Vagina (tissue), 2 donors: ENCODE measurements at regions not wholly inside any gene's neighbourhood (a gene's known extent, or its start where the extent isn't known, plus 50 kb on each side); places are given as distances from the start of the nearest gene placed in this dataset.

Experiments used
- DNase-seq, 2 donors: peaks; one replicate each; pipeline ENCODE4 v3.0.0-alpha.2; 2017; ENCODE audit errors: extremely low spot score in 2 of 2
- H3K27ac ChIP-seq: fragments of 200-600 bp; sonication (generic); one replicate; pipeline ENCODE4 v1.5.1; 2019
- H3K27me3 ChIP-seq: fragments of 200-600 bp; sonication (generic); one replicate; pipeline ENCODE4 v1.5.1; 2019
- H3K36me3 ChIP-seq, 2 donors: fragments of 200-600 bp; sonication (generic); one replicate each; pipeline ENCODE4 v1.5.1; 2017 to 2019
- H3K4me1 ChIP-seq: fragments of 200-600 bp; sonication (generic); one replicate; pipeline ENCODE4 v1.5.1; 2019
- H3K4me3 ChIP-seq, 2 donors: fragments of 200-600 bp; sonication (generic); 1 replicate in 1 of 2; 2 replicates in 1 of 2; pipeline ENCODE4 v1.5.1; 2016 to 2019
- H3K9me3 ChIP-seq: fragments of 200-600 bp; sonication (generic); one replicate; pipeline ENCODE4 v1.5.1; 2019
- POLR2A ChIP-seq, 2 donors: fragments of 450-650 bp; IDR thresholded peaks; one replicate each; pipeline ENCODE4 v1.6.1; 2017; ENCODE audit warnings: antibody characterized with exemption in 2 of 2, mild to moderate bottlenecking in 2 of 2, moderate library complexity in 2 of 2
- POLR2AphosphoS5 ChIP-seq, 2 donors: sonication (generic); formaldehyde crosslinking; IDR thresholded peaks; one replicate each; pipeline ENCODE4 v1.9.0; 2017; ENCODE audit warnings: antibody characterized with exemption in 2 of 2, mild to moderate bottlenecking in 2 of 2, low read depth in 1 of 2; ENCODE audit not compliant: insufficient read depth in 1 of 2
- intact Hi-C: fragments of 100-400 bp; cut with DNase I; formaldehyde crosslinking; loops from one replicate; pipeline ENCODE4 v1.15.1; 2023
- TF ChIP-seq, protein P1 (sequence below), 3 experiments: fragments of 450-650 bp in 2 of 3; fragments of 200-600 bp in 1 of 3; sonication (generic) in 1 of 3; IDR thresholded peaks; one replicate each; pipeline ENCODE4 v1.5.1; 2017 to 2019; ENCODE audit warnings: antibody characterized with exemption in 3 of 3, mild to moderate bottlenecking in 2 of 3, moderate library complexity in 2 of 3

DNA sequence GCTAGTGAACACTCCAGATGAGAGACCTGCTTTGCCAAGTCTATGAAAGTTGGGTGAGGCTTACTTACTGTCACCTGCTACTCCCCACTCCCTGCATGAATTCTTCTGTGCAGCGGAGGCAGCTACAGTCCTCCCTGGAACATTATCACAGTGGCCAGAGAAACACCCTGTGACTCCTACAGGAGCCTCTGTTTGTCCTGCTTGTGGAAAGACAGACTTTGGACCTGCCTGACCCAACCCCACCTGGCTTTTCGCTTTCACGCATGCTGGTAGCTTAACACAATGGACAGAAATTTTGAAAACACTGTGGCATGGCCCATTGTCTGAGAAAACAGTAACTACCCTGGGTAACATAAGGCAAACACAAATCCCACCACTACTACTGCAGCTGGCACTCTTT lies 1565.5 kb upstream of the CADM2 start:
- H3K36me3 ChIP-seq = no peaks in the 10 kb centered on the region
- TF ChIP-seq, protein P1, sequence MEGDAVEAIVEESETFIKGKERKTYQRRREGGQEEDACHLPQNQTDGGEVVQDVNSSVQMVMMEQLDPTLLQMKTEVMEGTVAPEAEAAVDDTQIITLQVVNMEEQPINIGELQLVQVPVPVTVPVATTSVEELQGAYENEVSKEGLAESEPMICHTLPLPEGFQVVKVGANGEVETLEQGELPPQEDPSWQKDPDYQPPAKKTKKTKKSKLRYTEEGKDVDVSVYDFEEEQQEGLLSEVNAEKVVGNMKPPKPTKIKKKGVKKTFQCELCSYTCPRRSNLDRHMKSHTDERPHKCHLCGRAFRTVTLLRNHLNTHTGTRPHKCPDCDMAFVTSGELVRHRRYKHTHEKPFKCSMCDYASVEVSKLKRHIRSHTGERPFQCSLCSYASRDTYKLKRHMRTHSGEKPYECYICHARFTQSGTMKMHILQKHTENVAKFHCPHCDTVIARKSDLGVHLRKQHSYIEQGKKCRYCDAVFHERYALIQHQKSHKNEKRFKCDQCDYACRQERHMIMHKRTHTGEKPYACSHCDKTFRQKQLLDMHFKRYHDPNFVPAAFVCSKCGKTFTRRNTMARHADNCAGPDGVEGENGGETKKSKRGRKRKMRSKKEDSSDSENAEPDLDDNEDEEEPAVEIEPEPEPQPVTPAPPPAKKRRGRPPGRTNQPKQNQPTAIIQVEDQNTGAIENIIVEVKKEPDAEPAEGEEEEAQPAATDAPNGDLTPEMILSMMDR (IDR thresholded peaks at IDR 0.05) = no peak
- TF ChIP-seq POLR2AphosphoS5 (IDR thresholded peaks at IDR 0.05; ENCODE audit: insufficient read depth in 1 of 2, low read depth in 1 of 2) = no peak
- TF ChIP-seq POLR2A (IDR thresholded peaks at IDR 0.05) = no peak
- H3K9me3 ChIP-seq = peaks cover 5% of the 10 kb centered on the region
- H3K4me3 ChIP-seq = no peak overlapping the region
- intact Hi-C loops = no loop called here
- no peak for DNase-seq
- H3K27ac ChIP-seq = no peak overlapping the region
- H3K27me3 ChIP-seq = no peaks in the 10 kb centered on the region
- no peaks in the 10 kb centered on the region for H3K4me1 ChIP-seq

DNA sequence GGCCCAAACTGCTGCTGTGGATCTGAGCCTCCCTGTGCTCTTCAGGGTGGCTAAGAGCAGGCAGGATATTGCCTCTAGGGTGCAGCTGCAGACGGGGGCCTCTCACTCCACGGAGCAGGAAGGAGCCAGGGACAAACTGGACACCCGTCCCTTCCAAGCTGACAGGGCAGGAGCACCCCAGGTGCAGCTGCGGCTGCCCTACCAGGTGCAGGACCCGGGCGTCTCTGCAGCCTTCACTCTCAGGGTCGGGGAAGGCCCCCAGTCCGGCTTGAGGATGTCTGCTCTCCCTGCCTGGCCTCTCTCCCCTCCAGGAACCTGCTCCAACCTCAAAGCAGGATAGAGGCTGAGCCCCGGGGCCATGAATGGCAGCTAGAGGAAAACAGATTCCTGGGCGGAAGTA lies 1554.9 kb upstream of the CADM2 start:
- H3K27ac ChIP-seq = no peak overlapping the region
- no peaks in the 10 kb centered on the region for H3K4me1 ChIP-seq
- no peak overlapping the region for H3K4me3 ChIP-seq
- intact Hi-C loops = no loop called here
- TF ChIP-seq, protein P1 (IDR thresholded peaks at IDR 0.05) = no peak
- TF ChIP-seq POLR2A (IDR thresholded peaks at IDR 0.05) (no peak), POLR2AphosphoS5 (IDR thresholded peaks at IDR 0.05; ENCODE audit: insufficient read depth in 1 of 2, low read depth in 1 of 2) (no peak)
- H3K27me3 ChIP-seq = no peaks in the 10 kb centered on the region
- H3K36me3 ChIP-seq = no peaks in the 10 kb centered on the region
- no peak for DNase-seq
- H3K9me3 ChIP-seq = no peaks in the 10 kb centered on the region

DNA sequence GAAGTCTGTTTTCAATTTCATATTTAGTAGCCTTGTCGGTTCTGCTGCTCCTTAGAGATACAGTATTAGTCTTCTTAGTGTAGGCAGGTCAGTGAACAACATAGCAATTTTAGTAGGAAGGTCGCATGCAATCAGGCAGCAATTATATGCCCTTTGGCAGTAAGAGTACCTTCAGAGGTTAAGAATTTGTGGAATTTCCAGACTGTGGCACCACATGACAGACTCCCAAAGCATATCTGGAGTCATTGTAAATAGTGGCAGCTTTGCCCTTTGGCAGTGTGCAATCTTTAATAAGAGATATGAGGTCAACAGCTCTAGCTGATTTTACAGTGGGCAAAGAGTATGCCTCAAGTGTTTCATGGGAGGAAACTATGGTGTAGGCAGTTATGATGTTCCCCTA lies 1532.5 kb upstream of the CADM2 start:
- TF ChIP-seq POLR2A (IDR thresholded peaks at IDR 0.05) (no peak), POLR2AphosphoS5 (IDR thresholded peaks at IDR 0.05; ENCODE audit: insufficient read depth in 1 of 2, low read depth in 1 of 2) (no peak)
- TF ChIP-seq, protein P1 (IDR thresholded peaks at IDR 0.05) = no peak
- intact Hi-C loops = no loop called here
- no peaks in the 10 kb centered on the region for H3K27me3 ChIP-seq
- H3K4me3 ChIP-seq = no peak overlapping the region
- no peaks in the 10 kb centered on the region for H3K36me3 ChIP-seq
- no peak overlapping the region for H3K27ac ChIP-seq
- no peaks in the 10 kb centered on the region for H3K4me1 ChIP-seq
- no peaks in the 10 kb centered on the region for H3K9me3 ChIP-seq
- DNase-seq = no peak

DNA sequence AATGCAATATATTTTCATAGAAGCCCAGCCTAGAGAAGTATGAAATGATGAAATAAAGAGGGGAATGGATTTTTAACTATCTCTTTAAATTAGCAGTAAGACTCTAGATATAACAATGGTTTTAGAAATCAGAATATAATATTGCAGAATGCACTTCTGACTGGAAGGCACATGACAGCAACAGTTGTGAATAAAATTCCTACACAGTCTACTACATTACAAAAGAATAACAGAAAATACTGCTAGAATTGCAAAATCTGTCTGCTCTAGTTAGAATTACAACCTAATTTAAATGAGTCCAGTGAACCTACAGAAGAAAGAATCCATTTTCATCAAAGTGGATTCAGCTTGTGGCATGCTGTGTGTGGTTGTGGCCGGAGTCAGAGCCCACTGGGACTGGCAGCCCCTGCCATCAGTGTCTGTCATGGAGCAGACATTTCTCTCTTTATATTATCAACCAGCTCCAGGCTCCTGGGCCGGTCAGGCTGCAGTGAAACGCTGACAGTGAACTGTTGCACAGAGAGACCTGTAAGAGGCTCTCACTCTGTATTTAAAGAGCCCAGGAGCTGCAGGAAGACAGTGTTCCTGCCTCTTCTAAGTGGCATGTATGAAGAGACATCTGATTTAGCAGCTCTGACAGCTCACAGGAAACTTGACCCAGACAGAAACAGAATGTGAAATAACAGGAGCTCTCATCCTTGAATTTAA lies 1523.8 kb upstream of the CADM2 start:
- intact Hi-C loops = no loop called here
- H3K27me3 ChIP-seq = no peaks in the 10 kb centered on the region
- H3K4me3 ChIP-seq = no peak overlapping the region
- TF ChIP-seq POLR2AphosphoS5 (IDR thresholded peaks at IDR 0.05; ENCODE audit: insufficient read depth in 1 of 2, low read depth in 1 of 2) = no peak
- TF ChIP-seq, protein P1 (IDR thresholded peaks at IDR 0.05) = no peak
- TF ChIP-seq POLR2A (IDR thresholded peaks at IDR 0.05) = no peak
- H3K36me3 ChIP-seq = no peaks in the 10 kb centered on the region
- no peaks in the 10 kb centered on the region for H3K4me1 ChIP-seq
- no peak for DNase-seq
- no peaks in the 10 kb centered on the region for H3K9me3 ChIP-seq
- H3K27ac ChIP-seq = no peak overlapping the region

DNA sequence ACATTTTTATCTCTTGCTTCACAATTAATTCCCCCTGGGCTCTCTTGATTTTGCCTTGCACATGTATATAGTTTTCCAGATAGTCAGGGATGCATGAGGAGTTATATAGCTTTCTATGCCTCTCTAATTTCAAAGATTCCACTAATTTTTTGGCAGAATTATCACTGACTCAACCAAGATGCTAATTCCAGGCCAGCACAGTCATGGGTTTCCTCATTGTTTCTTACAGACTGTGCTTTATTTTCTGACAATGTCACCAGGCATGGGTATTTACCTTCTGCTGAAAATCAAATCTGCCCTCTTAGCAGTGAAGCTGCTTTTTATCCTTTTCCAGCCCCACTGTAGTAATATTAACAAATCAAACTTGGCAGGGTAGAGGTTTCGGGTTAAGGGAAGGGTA lies 1520.6 kb upstream of the CADM2 start:
- H3K4me3 ChIP-seq = no peak overlapping the region
- H3K27ac ChIP-seq = no peak overlapping the region
- no peaks in the 10 kb centered on the region for H3K4me1 ChIP-seq
- TF ChIP-seq POLR2A (IDR thresholded peaks at IDR 0.05) (no peak), POLR2AphosphoS5 (IDR thresholded peaks at IDR 0.05; ENCODE audit: insufficient read depth in 1 of 2, low read depth in 1 of 2) (no peak)
- intact Hi-C loops = no loop called here
- DNase-seq = no peak
- no peaks in the 10 kb centered on the region for H3K27me3 ChIP-seq
- no peaks in the 10 kb centered on the region for H3K36me3 ChIP-seq
- H3K9me3 ChIP-seq = no peaks in the 10 kb centered on the region
